ENCODE measurements at regions not wholly inside any gene's neighbourhood (a gene's known extent, or its start where the extent isn't known, plus 50 kb on each side); places are given as distances from the start of the nearest gene placed in this dataset.

- TF ChIP-seq POLR2AphosphoS5 (IDR thresholded peaks at IDR 0.05) (no peak), EP300 (IDR thresholded peaks at IDR 0.05) (no peak), CTCF (IDR thresholded peaks at IDR 0.05) (no peak), POLR2A (IDR thresholded peaks at IDR 0.05) (no peak)
Measured at GRCh38 chr3:160108362-160108761, 116.9 kb upstream of the C3orf80 start.

All from stomach (tissue), 4 donors.